SU-DHL-6 (cell line): ENCODE measurements at regions not wholly inside any gene's neighbourhood (a gene's known extent, or its start where the extent isn't known, plus 50 kb on each side); places are given as distances from the start of the nearest gene placed in this dataset.

Source experiments
- H2AFZ ChIP-seq: fragments of 200-600 bp; sonication (generic); 2 replicates; pipeline ENCODE4 v1.6.1; 2014; ENCODE audit warnings: low read depth, mild to moderate bottlenecking, moderate library complexity, mixed read lengths, antibody characterized with exemption, low read length; ENCODE audit not compliant: severe bottlenecking
- H3F3A ChIP-seq: fragments of 200-600 bp; shearing (Covaris generic); 2 replicates; pipeline ENCODE4 v1.6.0; 2016; ENCODE audit warnings: antibody characterized with exemption, mild to moderate bottlenecking; ENCODE audit not compliant: insufficient read depth
- H3K27ac ChIP-seq: fragments of 200-600 bp; sonication (generic); 2 replicates; pipeline ENCODE4 v1.5.1; 2016; ENCODE audit warnings: low read depth, mild to moderate bottlenecking, low read length, moderate library complexity, mixed read lengths
- H3K27me3 ChIP-seq: fragments of 200-600 bp; sonication (generic), shearing (Covaris generic); 2 replicates; pipeline ENCODE4 v1.6.0; 2014; ENCODE audit warnings: mild to moderate bottlenecking, low read length
- H3K36me3 ChIP-seq: fragments of 200-600 bp; sonication (generic); 2 replicates; pipeline ENCODE4 v1.6.1; 2014; ENCODE audit warnings: mild to moderate bottlenecking, low read length, mixed read lengths
- H3K4me2 ChIP-seq: fragments of 300-600, 200-600 bp; shearing (Covaris generic), sonication (generic); 2 replicates; pipeline ENCODE4 v1.6.0; 2014; ENCODE audit warnings: low read length, low read depth, mild to moderate bottlenecking; ENCODE audit not compliant: poor library complexity, severe bottlenecking
- H3K4me3 ChIP-seq: fragments of 200-600 bp; sonication (generic); 2 replicates; pipeline ENCODE4 v1.5.1; 2014; ENCODE audit warnings: antibody characterized with exemption, low read length, mild to moderate bottlenecking, mixed read lengths; ENCODE audit not compliant: insufficient read depth, poor library complexity, severe bottlenecking
- H3K79me2 ChIP-seq: fragments of 200-600 bp; sonication (generic); 2 replicates; pipeline ENCODE4 v1.6.1; 2014; ENCODE audit warnings: mild to moderate bottlenecking, low read length, moderate library complexity; ENCODE audit not compliant: insufficient read depth
- H3K9ac ChIP-seq: fragments of 200-600 bp; sonication (generic); 2 replicates; pipeline ENCODE4 v1.7.0; 2014; ENCODE audit warnings: mild to moderate bottlenecking, low read length
- H3K9me2 ChIP-seq: fragments of 200-600 bp; sonication (generic); replicated peaks from 2 replicates; pipeline ENCODE4 v1.6.1; 2014; ENCODE audit warnings: low read length; ENCODE audit not compliant: insufficient read depth
- H3K9me3 ChIP-seq: fragments of 200-600 bp; sonication (generic); 2 replicates; pipeline ENCODE4 v1.6.1; 2014; ENCODE audit warnings: low read length, mixed read lengths; ENCODE audit not compliant: insufficient read depth
- H4K20me1 ChIP-seq: fragments of 200-600 bp; sonication (generic); 2 replicates; pipeline ENCODE4 v1.6.1; 2014; ENCODE audit warnings: low read depth, mild to moderate bottlenecking, antibody characterized with exemption, low read length, moderate library complexity, mixed read lengths
- CTCF ChIP-seq: fragments of 200-600 bp; sonication (generic); IDR thresholded peaks from one replicate; pipeline ENCODE4 v1.5.1; 2017; ENCODE audit warnings: antibody characterized with exemption, mild to moderate bottlenecking, low read length, moderate library complexity; ENCODE audit not compliant: insufficient read depth, poor library complexity, severe bottlenecking
- EZH2phosphoT487 ChIP-seq: fragments of 200-600 bp; sonication (generic), shearing (Covaris generic); conservative IDR thresholded peaks from 2 replicates; pipeline ENCODE4 v1.6.1; 2018; ENCODE audit warnings: mild to moderate bottlenecking, antibody characterized with exemption, low read length, moderate library complexity, mixed read lengths

GRCh38 chr13:29956853-29957252 is 106.4 kb upstream of the UBL3 start:
- Histone ChIP-seq H3K4me2 (no peak overlapping the region), H3F3A (no peaks in the 10 kb centered on the region), H3K27ac (no peak overlapping the region)

GRCh38 chr13:29955137-29955650 is 104.8 kb upstream of the UBL3 start:
- H3K4me2 ChIP-seq: no peak overlapping the region
- H3K27ac ChIP-seq: no peak overlapping the region
- H3K79me2 ChIP-seq: no peaks in the 10 kb centered on the region
- H3K36me3 ChIP-seq: no peaks in the 10 kb centered on the region
- no peaks in the 10 kb centered on the region for H3K9me3 ChIP-seq
- no peaks in the 10 kb centered on the region for H3K27me3 ChIP-seq
- no peaks in the 10 kb centered on the region for H4K20me1 ChIP-seq
- no peaks in the 10 kb centered on the region for H3K9me2 ChIP-seq
- H3K4me3 ChIP-seq: no peak overlapping the region
- TF ChIP-seq CTCF (no peak), EZH2phosphoT487 (no peak)
- no peaks in the 10 kb centered on the region for H3F3A ChIP-seq
- no peak overlapping the region for H2AFZ ChIP-seq
- no peak overlapping the region for H3K9ac ChIP-seq

More at GRCh38 chr13:29956853-29957252, 106.4 kb upstream of the UBL3 start:
- no peaks in the 10 kb centered on the region for H3K9me3 ChIP-seq
- H3K9ac ChIP-seq: no peak overlapping the region
- no peak overlapping the region for H2AFZ ChIP-seq
- H3K36me3 ChIP-seq: no peaks in the 10 kb centered on the region
- no peak overlapping the region for H3K4me3 ChIP-seq
- no peaks in the 10 kb centered on the region for H3K79me2 ChIP-seq
- TF ChIP-seq EZH2phosphoT487 (no peak), CTCF (no peak)
- no peaks in the 10 kb centered on the region for H3K27me3 ChIP-seq
- H4K20me1 ChIP-seq: no peaks in the 10 kb centered on the region
- no peaks in the 10 kb centered on the region for H3K9me2 ChIP-seq

- no peak overlapping the region for H3K9ac ChIP-seq
- H3K36me3 ChIP-seq: no peaks in the 10 kb centered on the region
- no peak overlapping the region for H2AFZ ChIP-seq
- no peaks in the 10 kb centered on the region for H3K9me2 ChIP-seq
- no peaks in the 10 kb centered on the region for H3K27me3 ChIP-seq
- no peaks in the 10 kb centered on the region for H3K9me3 ChIP-seq
- TF ChIP-seq CTCF (no peak), EZH2phosphoT487 (no peak)
- H4K20me1 ChIP-seq: no peaks in the 10 kb centered on the region
- H3K4me3 ChIP-seq: no peak overlapping the region
- H3K27ac ChIP-seq: no peak overlapping the region
- no peaks in the 10 kb centered on the region for H3F3A ChIP-seq
- no peaks in the 10 kb centered on the region for H3K79me2 ChIP-seq
- H3K4me2 ChIP-seq: no peak overlapping the region
Measured at GRCh38 chr13:29954082-29955028, 103.9 kb upstream of the UBL3 start.
